ENCODE measurements at regions not wholly inside any gene's neighbourhood (a gene's known extent, or its start where the extent isn't known, plus 50 kb on each side); places are given as distances from the start of the nearest gene placed in this dataset.

DNA sequence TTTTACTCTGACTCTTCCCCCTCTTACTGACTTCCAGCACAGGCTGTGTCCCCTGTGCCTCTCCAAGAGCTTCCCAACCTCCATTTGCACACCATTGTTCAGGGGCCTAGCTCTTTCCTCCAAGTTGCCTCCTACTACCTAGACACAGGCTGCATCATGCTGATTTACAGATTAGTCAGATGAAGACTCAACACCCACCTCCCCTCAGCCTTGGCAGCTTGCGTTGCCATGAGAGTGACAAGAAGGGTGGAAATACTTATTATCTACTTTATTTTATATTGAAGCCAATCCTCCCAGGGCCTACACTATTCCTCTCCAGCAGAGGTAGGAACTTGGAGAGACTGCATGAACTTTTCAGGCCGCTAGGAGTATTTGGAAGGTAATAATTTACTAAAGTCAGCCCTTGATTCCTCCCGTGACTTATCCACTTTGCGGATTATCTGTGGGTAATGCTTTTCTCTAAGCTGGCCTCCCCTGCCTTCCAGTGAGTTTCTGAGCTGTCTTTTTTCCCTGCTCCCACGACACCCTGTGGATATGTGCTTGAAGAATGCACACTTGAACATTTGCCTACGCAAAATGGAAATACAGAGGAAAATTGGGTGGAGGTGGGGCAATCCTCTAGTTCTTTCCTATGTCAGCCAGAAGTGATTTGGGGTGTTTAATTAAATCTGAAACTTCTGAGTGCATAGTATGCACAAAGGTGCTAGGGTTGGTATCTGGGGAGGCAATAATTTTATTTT, 74.1 kb upstream of the TMEM164 start:
- no peak for DNase-seq (ENCODE audit: low read depth)

- no peak for DNase-seq (ENCODE audit: low read depth)
These were observed 71.2 kb upstream of the TMEM164 start for GRCh38 chrX:109931677-109932076.

DNA sequence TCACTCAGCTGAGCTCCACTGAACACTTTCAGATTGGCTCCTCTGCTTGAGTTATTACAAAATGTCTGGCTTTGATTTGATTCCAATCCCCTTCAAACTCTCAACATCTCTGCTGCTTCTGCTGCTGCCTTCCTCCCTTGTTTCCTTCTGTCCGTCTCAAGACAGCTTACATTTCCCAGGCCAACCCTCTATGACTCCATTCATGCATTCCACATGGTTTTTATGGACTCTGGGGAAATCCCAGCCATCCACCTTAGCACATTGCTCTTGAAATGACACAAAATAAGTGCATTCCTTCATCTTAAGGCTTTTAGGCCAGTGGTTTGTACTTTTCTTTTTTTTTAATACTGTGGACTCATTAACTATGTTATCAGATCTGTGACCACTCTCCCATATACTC, 68.5 kb upstream of the TMEM164 start:
- no peak for DNase-seq (ENCODE audit: low read depth)

DNA sequence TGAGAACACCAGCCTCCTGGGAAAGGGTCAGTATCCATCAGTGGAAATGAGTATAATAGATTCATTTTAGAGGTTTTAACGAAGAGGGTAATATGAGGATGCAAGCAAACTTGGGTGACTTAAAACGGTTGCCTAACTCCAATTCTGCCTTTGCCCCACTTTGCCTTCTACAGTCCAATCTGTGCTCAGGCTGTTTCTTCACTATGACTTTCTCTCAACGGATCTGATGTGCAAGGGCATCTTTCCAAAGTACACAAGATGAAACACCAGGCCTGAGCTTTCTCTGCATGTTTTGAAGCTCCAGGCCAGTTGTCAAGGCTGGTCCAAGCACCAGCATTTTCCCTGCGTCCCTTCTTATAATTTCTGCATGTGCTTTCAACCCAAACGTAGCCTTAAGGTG, 68.0 kb upstream of the TMEM164 start:
- no peak for DNase-seq (ENCODE audit: low read depth)

DNA sequence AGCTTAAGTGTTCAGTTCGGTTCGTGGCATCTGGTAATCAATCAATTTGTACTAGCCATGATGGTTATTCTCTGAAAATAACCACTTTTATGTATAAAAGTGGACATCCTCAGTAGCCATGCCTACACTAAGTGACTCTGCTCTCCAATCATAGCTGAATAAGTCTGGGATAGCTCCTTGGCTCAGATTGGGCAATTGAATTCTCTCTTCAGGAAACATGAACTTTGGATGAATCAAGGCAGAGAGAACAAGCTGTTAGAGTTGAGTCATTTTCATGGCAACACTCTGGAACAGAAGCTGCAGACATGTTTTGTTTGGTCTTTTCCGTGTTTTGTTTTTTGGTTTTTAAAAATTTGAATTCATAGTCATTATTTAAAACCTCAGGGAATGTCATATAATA, 66.8 kb upstream of the TMEM164 start:
- DNase-seq (ENCODE audit: low read depth): no peak

DNA sequence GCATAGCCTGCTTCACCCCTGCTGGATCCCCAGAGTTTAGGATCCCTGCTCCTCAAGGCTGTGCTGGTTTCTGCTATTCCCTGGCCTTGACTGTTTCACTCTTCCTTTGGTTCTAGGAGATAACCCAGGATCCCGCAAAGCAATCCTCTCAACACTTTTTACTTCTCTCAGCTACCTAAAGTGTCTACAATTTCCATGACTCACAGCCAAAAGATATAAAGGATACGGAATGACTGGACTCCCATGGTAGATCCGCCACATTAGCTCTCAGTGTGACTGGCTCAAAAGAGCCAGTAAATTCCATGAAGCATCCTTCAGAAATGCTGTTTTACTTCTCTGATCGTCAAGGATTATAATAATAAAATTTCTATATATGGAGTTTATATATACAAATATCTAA, 66.3 kb upstream of the TMEM164 start:
- no peak for DNase-seq (ENCODE audit: low read depth)

DNA sequence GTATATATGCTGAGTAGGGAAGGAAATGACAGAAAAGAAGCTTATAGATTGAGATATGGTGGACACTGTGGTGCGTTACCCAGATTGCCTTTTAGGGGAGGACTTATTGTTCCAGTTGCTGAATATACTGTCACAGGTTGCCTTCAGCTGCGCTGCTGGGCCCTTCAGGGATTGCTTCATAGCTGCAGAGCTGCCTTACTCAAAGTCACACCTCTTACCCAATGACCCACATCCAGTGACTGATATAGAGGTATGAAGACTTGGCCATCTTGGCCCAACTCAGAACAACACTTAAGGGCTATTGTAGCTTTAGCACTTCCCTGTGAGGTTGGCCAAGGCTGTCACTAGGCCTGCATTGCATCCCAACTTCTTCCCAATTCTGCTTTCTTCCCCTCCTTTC, 63.4 kb upstream of the TMEM164 start:
- DNase-seq (ENCODE audit: low read depth): no peak

DNA sequence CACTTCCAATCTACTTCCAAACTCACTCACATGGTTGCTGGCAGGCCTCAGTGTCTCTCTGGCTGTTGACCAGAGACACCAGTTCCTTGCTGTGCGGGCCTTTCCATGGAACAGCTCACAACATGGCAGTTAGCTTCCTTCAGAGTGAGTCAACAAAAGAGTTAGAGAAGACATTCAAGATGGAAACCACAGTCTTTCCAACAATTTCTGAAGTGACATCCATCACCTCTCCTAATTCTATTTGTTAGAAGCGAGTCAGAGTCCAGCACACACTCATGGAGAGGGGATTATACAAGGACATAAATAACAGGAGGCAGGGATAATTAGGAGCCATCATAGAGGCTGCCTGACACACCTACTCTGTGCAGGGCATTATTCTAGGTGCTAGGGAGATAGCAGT, 62.5 kb upstream of the TMEM164 start:
- DNase-seq (ENCODE audit: low read depth): no peak

DNA sequence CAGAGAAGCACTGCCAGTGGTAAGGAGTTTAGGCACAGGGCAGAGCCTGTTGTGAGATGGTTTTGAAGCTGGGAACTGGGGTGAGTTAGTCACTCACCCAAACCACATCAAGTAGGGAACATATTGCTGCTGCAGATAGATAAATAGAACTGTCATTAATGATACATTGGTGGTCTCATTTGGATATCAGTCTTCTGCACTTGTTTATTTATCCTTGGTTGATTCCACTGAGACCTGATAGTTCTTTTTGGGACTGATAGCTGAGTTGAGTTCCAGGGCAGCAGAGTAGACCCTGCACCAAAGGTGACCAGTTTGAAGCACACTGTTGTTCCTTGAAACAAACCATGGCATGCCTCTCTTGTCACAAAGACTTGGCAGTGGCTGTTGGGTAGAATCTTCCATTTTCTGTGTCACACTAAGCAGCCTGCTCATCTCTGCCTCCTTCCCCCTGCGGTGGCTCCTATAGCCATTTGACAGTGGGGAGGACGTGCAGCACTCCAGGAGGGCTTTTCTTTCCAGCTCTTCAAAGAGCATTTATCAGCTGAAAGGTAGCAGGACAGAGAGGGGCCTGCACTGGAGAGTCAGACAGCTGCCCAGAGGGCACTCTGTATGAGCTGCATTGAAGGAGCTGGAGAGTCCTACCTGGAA, 59.7 kb upstream of the TMEM164 start:
- no peak for DNase-seq (ENCODE audit: low read depth)

GRCh38 chrX:109943740-109944092, 59.2 kb upstream of the TMEM164 start:
- DNase-seq (ENCODE audit: low read depth): no peak

DNA sequence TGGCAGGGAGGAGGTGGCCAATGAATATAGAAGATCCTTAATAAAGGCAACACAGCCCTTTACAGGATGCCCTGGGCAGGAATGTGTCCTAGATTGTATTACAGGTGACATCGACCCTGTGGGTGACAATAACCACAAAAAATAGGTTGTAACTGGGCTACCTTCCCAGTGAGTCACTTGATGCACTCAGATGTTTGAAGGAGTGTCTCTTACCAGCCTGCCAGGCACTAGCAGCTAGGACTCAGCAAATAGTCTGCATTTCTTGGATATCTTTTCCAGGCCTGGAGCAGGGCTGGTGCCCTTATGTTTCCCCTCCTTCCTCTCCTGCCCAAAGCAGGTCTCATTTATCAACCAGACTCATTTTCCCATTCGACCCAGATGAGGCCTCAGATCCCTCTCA, 50.9 kb upstream of the TMEM164 start:
- no peak for DNase-seq (ENCODE audit: low read depth)

DNA sequence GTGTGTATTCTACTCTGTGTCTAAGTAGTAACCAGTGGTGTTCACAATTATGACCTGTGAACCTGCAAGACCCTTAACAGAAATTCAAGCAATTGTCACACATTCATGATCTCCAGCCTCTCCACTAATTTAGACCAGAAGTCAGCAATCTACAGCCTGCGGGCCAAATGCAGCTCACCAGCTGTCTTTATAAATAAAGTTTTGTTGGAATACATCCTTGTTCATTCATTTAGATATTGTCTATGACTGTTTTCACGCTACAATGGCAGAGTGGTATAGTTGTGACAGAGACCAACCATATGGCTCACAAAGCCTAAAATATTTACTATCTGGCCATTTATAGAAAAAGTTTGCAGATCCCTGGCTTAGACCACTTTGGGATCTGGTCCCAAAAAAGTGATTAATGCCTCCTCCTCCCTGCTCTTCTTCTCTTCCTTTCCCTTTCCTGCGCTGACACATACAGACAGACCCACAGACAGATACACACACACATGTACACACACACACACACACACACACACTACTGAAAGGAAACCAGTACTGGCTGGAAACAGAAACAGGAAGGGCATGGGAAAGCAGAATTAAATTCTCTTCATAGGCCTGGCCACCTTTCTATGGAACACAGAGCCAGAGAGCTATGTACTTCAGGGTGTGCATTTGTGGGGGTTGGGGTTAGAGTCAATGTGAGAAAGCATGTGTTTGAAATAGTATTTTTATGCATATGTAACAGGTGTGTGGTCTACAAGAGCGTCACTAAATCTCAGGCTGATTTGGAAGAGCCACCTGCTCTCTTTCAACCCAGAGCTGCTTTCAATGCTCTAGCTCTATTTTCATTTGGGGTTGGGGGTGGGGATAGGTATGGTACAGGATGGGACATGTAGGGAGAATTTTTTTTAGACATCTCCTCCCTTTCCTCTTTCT, 49.7 kb upstream of the TMEM164 start:
- DNase-seq (ENCODE audit: low read depth): no peak

All from T-helper 22 cell (primary cell).